SU-DHL-6 (cell line): ENCODE measurements at regions not wholly inside any gene's neighbourhood (a gene's known extent, or its start where the extent isn't known, plus 50 kb on each side); places are given as distances from the start of the nearest gene placed in this dataset.

ENCODE experiments used
- H2AFZ ChIP-seq: fragments of 200-600 bp; sonication (generic); 2 replicates; pipeline ENCODE4 v1.6.1; 2014; ENCODE audit warnings: low read depth, mild to moderate bottlenecking, moderate library complexity, mixed read lengths, antibody characterized with exemption, low read length; ENCODE audit not compliant: severe bottlenecking
- H3F3A ChIP-seq: fragments of 200-600 bp; shearing (Covaris generic); 2 replicates; pipeline ENCODE4 v1.6.0; 2016; ENCODE audit warnings: antibody characterized with exemption, mild to moderate bottlenecking; ENCODE audit not compliant: insufficient read depth
- H3K27ac ChIP-seq: fragments of 200-600 bp; sonication (generic); 2 replicates; pipeline ENCODE4 v1.5.1; 2016; ENCODE audit warnings: low read depth, mild to moderate bottlenecking, low read length, moderate library complexity, mixed read lengths
- H3K27me3 ChIP-seq: fragments of 200-600 bp; sonication (generic), shearing (Covaris generic); 2 replicates; pipeline ENCODE4 v1.6.0; 2014; ENCODE audit warnings: mild to moderate bottlenecking, low read length
- H3K36me3 ChIP-seq: fragments of 200-600 bp; sonication (generic); 2 replicates; pipeline ENCODE4 v1.6.1; 2014; ENCODE audit warnings: mild to moderate bottlenecking, low read length, mixed read lengths
- H3K4me2 ChIP-seq: fragments of 300-600, 200-600 bp; shearing (Covaris generic), sonication (generic); 2 replicates; pipeline ENCODE4 v1.6.0; 2014; ENCODE audit warnings: low read length, low read depth, mild to moderate bottlenecking; ENCODE audit not compliant: poor library complexity, severe bottlenecking
- H3K4me3 ChIP-seq: fragments of 200-600 bp; sonication (generic); 2 replicates; pipeline ENCODE4 v1.5.1; 2014; ENCODE audit warnings: antibody characterized with exemption, low read length, mild to moderate bottlenecking, mixed read lengths; ENCODE audit not compliant: insufficient read depth, poor library complexity, severe bottlenecking
- H3K79me2 ChIP-seq: fragments of 200-600 bp; sonication (generic); 2 replicates; pipeline ENCODE4 v1.6.1; 2014; ENCODE audit warnings: mild to moderate bottlenecking, low read length, moderate library complexity; ENCODE audit not compliant: insufficient read depth
- H3K9ac ChIP-seq: fragments of 200-600 bp; sonication (generic); 2 replicates; pipeline ENCODE4 v1.7.0; 2014; ENCODE audit warnings: mild to moderate bottlenecking, low read length
- H3K9me2 ChIP-seq: fragments of 200-600 bp; sonication (generic); replicated peaks from 2 replicates; pipeline ENCODE4 v1.6.1; 2014; ENCODE audit warnings: low read length; ENCODE audit not compliant: insufficient read depth
- H3K9me3 ChIP-seq: fragments of 200-600 bp; sonication (generic); 2 replicates; pipeline ENCODE4 v1.6.1; 2014; ENCODE audit warnings: low read length, mixed read lengths; ENCODE audit not compliant: insufficient read depth
- H4K20me1 ChIP-seq: fragments of 200-600 bp; sonication (generic); 2 replicates; pipeline ENCODE4 v1.6.1; 2014; ENCODE audit warnings: low read depth, mild to moderate bottlenecking, antibody characterized with exemption, low read length, moderate library complexity, mixed read lengths
- EZH2phosphoT487 ChIP-seq: fragments of 200-600 bp; sonication (generic), shearing (Covaris generic); conservative IDR thresholded peaks from 2 replicates; pipeline ENCODE4 v1.6.1; 2018; ENCODE audit warnings: mild to moderate bottlenecking, antibody characterized with exemption, low read length, moderate library complexity, mixed read lengths
- TF ChIP-seq, protein P1 (sequence below): fragments of 200-600 bp; sonication (generic); IDR thresholded peaks from one replicate; pipeline ENCODE4 v1.5.1; 2017; ENCODE audit warnings: antibody characterized with exemption, mild to moderate bottlenecking, low read length, moderate library complexity; ENCODE audit not compliant: insufficient read depth, poor library complexity, severe bottlenecking

DNA sequence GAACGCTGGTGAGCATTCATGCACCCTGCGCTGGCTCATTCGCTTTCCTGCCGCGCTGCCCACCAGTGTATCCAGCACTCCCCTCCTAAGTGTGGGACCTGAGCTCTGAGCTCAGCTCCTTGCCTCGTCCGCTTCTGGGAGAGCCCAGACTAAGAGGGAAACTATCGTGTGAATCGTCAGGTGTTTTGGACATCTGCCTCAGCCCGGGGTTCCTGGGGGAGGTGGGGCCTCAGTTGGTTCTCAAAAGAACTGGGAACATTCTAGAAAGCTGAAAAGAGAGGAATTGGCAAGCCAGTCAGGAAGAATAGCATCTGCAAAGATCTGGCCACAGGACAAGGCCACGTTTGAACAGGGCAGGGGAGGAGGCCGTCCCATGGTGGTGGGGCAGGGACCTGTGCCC lies 205.4 kb upstream of the CIBAR2 start:
- Histone ChIP-seq H4K20me1 (no peaks in the 10 kb centered on the region), H3F3A (no peaks in the 10 kb centered on the region), H3K4me3 (no peak overlapping the region), H3K9me3 (no peaks in the 10 kb centered on the region), H3K27ac (no peak overlapping the region), H3K9ac (no peak overlapping the region), H3K27me3 (no peaks in the 10 kb centered on the region), H3K36me3 (no peaks in the 10 kb centered on the region), H3K79me2 (no peaks in the 10 kb centered on the region), H3K9me2 (no peaks in the 10 kb centered on the region), H2AFZ (no peak overlapping the region), H3K4me2 (no peak overlapping the region)
- TF ChIP-seq, protein P1, sequence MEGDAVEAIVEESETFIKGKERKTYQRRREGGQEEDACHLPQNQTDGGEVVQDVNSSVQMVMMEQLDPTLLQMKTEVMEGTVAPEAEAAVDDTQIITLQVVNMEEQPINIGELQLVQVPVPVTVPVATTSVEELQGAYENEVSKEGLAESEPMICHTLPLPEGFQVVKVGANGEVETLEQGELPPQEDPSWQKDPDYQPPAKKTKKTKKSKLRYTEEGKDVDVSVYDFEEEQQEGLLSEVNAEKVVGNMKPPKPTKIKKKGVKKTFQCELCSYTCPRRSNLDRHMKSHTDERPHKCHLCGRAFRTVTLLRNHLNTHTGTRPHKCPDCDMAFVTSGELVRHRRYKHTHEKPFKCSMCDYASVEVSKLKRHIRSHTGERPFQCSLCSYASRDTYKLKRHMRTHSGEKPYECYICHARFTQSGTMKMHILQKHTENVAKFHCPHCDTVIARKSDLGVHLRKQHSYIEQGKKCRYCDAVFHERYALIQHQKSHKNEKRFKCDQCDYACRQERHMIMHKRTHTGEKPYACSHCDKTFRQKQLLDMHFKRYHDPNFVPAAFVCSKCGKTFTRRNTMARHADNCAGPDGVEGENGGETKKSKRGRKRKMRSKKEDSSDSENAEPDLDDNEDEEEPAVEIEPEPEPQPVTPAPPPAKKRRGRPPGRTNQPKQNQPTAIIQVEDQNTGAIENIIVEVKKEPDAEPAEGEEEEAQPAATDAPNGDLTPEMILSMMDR: no peak
- TF ChIP-seq EZH2phosphoT487: no peak

DNA sequence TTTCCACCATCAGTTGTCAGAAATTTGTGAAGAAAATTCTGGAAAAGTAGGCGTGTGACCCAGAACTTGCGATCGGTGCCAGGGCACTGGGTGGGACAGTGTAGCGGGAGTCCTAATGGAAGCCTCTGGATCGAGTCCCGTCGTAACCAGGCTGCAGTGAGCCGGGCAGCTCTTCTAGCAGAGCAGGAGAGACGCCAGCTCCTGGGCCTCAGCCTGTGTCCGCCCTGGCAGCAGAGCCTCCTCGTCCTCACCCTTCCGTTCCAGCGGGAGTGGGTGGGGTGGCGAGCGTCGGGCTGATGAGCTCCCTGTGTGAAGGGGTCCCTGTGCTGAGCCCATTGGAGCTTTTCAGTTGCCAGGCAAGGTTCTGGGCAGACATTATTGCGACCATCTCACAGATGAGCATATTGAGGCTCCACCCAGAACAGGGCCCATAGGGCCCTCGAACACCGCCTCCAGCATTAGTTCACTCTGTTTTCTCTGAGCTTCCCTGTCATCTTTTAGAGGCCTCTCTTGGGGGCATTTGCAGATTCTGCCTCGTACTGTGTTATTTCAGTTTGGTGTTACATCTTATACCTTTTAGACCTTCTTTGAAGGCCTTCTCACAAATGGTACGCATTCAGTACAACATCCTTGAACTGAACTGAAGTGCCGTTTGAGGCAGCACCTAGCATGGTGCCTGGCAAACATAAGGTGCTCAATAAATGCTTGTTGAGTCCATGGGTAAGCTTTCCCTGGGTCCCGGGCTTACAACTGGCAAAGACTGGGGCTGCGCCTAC lies 207.1 kb upstream of the CIBAR2 start:
- no peaks in the 10 kb centered on the region for H3K27me3 ChIP-seq
- no peaks in the 10 kb centered on the region for H3F3A ChIP-seq
- no peaks in the 10 kb centered on the region for H3K9me2 ChIP-seq
- no peak overlapping the region for H3K4me2 ChIP-seq
- no peaks in the 10 kb centered on the region for H3K79me2 ChIP-seq
- H3K36me3 ChIP-seq: no peaks in the 10 kb centered on the region
- H3K27ac ChIP-seq: no peak overlapping the region
- H2AFZ ChIP-seq: no peak overlapping the region
- H4K20me1 ChIP-seq: no peaks in the 10 kb centered on the region
- no peaks in the 10 kb centered on the region for H3K9me3 ChIP-seq
- no peak overlapping the region for H3K4me3 ChIP-seq
- no peak overlapping the region for H3K9ac ChIP-seq
- no peak for TF ChIP-seq EZH2phosphoT487
- TF ChIP-seq, protein P1: no peak

DNA sequence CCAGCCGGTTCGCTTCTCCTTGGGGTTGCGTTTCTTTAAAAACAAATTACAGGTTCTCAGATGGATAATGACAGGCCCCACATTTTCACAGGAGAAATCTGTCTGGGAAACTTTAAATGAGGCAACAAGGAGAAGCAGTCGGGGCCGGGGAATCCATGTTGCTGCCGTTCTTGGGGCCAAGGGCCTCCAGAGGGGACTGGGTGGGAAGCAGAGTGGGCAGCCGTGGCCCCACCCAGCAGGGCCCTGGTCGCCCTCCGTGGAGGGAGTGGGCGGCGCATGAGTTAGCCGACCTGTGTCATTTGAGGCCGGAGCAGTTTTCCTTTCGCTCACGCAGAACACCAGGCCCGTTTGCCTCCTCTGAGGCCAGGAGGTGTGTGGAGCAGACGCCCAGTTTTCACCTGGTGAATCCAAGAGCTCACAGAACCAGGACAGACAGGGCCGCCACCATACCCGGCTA lies 207.7 kb upstream of the CIBAR2 start:
- no peaks in the 10 kb centered on the region for H3K79me2 ChIP-seq
- no peak overlapping the region for H3K27ac ChIP-seq
- H3K9ac ChIP-seq: no peak overlapping the region
- no peaks in the 10 kb centered on the region for H4K20me1 ChIP-seq
- no peaks in the 10 kb centered on the region for H3K9me3 ChIP-seq
- H2AFZ ChIP-seq: no peak overlapping the region
- no peaks in the 10 kb centered on the region for H3K36me3 ChIP-seq
- H3F3A ChIP-seq: no peaks in the 10 kb centered on the region
- no peaks in the 10 kb centered on the region for H3K9me2 ChIP-seq
- no peak overlapping the region for H3K4me3 ChIP-seq
- H3K4me2 ChIP-seq: no peak overlapping the region
- no peak for TF ChIP-seq EZH2phosphoT487
- TF ChIP-seq, protein P1: no peak
- no peaks in the 10 kb centered on the region for H3K27me3 ChIP-seq
